ENCODE measurements at regions not wholly inside any gene's neighbourhood (a gene's known extent, or its start where the extent isn't known, plus 50 kb on each side); places are given as distances from the start of the nearest gene placed in this dataset.

GRCh38 chr15:79516646-79517045, 84.5 kb downstream of the MINAR1 start:
- no peak for TF ChIP-seq POLR2A (IDR thresholded peaks at IDR 0.05; ENCODE audit: low read length)
- TF ChIP-seq GATA1 (IDR thresholded peaks at IDR 0.05; ENCODE audit: low read depth, low read length), result no peak
